Right atrium auricular region (tissue), 2 donors: ENCODE measurements at regions not wholly inside any gene's neighbourhood (a gene's known extent, or its start where the extent isn't known, plus 50 kb on each side); places are given as distances from the start of the nearest gene placed in this dataset.

ENCODE experiments used
- DNase-seq: peaks from one replicate; pipeline ENCODE4 v3.0.0-alpha.2; 2019; ENCODE audit warnings: low spot score
- H3K27ac ChIP-seq, 2 donors: fragments of 200-600 bp; sonication (generic); 1 replicate in 1 of 2; 2 replicates in 1 of 2; pipeline ENCODE4 v1.5.1; 2016 to 2019
- H3K27me3 ChIP-seq, 2 donors: fragments of 200-600 bp; sonication (generic); one replicate each; pipeline versions ENCODE4 v1.5.1 to v1.6.0; 2017 to 2019
- H3K36me3 ChIP-seq: fragments of 200-600 bp; sonication (generic); one replicate; pipeline ENCODE4 v1.5.1; 2016
- H3K4me1 ChIP-seq, 2 donors: fragments of 200-600 bp; sonication (generic); one replicate each; pipeline versions ENCODE4 v1.5.1 to v1.6.0; 2017 to 2019
- H3K4me3 ChIP-seq, 2 donors: fragments of 200-600 bp; sonication (generic); 1 replicate in 1 of 2; 2 replicates in 1 of 2; pipeline ENCODE4 v1.5.1; 2017 to 2019; ENCODE audit warnings: mild to moderate bottlenecking in 1 of 2, moderate library complexity in 1 of 2
- H3K9me3 ChIP-seq, 2 donors: fragments of 200-600 bp; sonication (generic); one replicate each; pipeline ENCODE4 v1.5.1; 2019
- CTCF ChIP-seq, 2 donors: fragments of 200-600 bp; sonication (generic); IDR thresholded peaks; one replicate each; pipeline ENCODE4 v1.5.1; 2019; ENCODE audit warnings: antibody characterized with exemption in 2 of 2

GRCh38 chr16:49972280-49972679 lies 52.7 kb upstream of the CNEP1R1 start:
- H3K4me1 ChIP-seq, result peaks cover 0 to 8% of the 10 kb centered on the region in 2 donors
- no peak for TF ChIP-seq CTCF (IDR thresholded peaks at IDR 0.05)
- peaks cover 0 to 4% of the 10 kb centered on the region in 2 donors for H3K9me3 ChIP-seq
- no peak overlapping the region for H3K4me3 ChIP-seq
- H3K27ac ChIP-seq, result no peak overlapping the region
- DNase-seq, result no peak
- H3K27me3 ChIP-seq, result no peaks in the 10 kb centered on the region
- no peaks in the 10 kb centered on the region for H3K36me3 ChIP-seq

GRCh38 chr16:49972961-49973360 lies 52.1 kb upstream of the CNEP1R1 start:
- H3K4me3 ChIP-seq, result no peak overlapping the region
- H3K27ac ChIP-seq, result no peak overlapping the region
- TF ChIP-seq CTCF (IDR thresholded peaks at IDR 0.05), result no peak
- H3K27me3 ChIP-seq, result no peaks in the 10 kb centered on the region
- no peak for DNase-seq
- H3K9me3 ChIP-seq, result peaks cover 0 to 11% of the 10 kb centered on the region in 2 donors
- peaks cover 0 to 8% of the 10 kb centered on the region in 2 donors for H3K4me1 ChIP-seq
- H3K36me3 ChIP-seq, result no peaks in the 10 kb centered on the region
